22Rv1 (cell line): ENCODE measurements at regions not wholly inside any gene's neighbourhood (a gene's known extent, or its start where the extent isn't known, plus 50 kb on each side); places are given as distances from the start of the nearest gene placed in this dataset.

Experiments used
- CTCF ChIP-seq: fragments of 450-650 bp; IDR thresholded peaks from 2 replicates; pipeline ENCODE4 v1.5.1; 2017; ENCODE audit warnings: mild to moderate bottlenecking
- ZFX ChIP-seq: fragments of 450-650 bp; IDR thresholded peaks from 2 replicates; pipeline ENCODE4 v1.6.1; 2017; ENCODE audit warnings: antibody characterized with exemption, borderline replicate concordance

- no peak for TF ChIP-seq CTCF
- TF ChIP-seq ZFX = no peak
Measured at GRCh38 chr13:80509264-80509663, 168.3 kb upstream of the SPRY2 start.
